ENCODE measurements at regions not wholly inside any gene's neighbourhood (a gene's known extent, or its start where the extent isn't known, plus 50 kb on each side); places are given as distances from the start of the nearest gene placed in this dataset.
"Not testable (repeated sequence)": the region's sequence is repeated elsewhere in the genome, so short reads cannot be mapped to it uniquely, and the experiment has no call there.

GRCh38 chr20:39752262-39752876 lies 790.2 kb downstream of the DHX35 start:
- no peak for DNase-seq (ENCODE audit: extremely low read depth, low read depth, low spot score)

GRCh38 chr20:39751557-39752137 lies 789.5 kb downstream of the DHX35 start:
- DNase-seq (ENCODE audit: extremely low read depth, low read depth, low spot score) = no peak

DNA sequence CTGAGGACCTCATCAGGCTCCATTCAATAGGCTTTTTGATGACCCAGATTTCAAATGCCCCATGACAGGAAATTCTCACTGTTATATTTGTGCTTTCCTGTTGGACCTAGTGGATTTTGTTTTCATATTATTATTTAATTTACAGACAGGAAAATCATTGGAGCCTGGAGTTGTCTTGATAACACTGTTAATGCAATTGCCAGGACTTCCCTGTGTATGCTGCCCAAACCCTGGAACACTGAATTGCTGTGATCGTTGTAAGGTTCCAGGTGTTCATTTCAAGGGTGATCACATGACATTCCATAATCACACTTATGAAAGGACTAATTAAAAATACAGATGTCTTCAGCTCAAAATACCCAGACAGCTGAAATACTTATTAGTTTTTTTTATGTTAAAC lies 783.2 kb downstream of the DHX35 start:
- DNase-seq (ENCODE audit: extremely low read depth, low read depth, low spot score) = no peak

DNA sequence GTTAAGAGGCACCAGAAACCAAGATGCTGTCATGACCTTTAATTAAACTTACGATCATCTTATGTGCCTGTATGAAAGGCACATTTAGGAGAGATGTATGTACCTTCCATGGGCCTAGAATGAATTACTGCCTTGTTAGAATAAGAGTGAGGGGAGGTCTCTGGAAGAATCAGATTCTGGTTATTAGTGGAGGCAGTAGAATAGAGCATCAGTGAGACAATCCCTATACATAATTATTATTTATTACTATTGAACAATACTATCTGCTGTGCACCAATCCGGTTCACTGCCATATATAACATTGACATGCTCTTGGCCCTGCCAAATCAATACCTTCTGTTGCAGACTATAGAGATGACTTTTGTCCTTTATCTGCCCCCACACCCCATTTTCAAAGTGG lies 776.5 kb downstream of the DHX35 start:
- DNase-seq (ENCODE audit: extremely low read depth, low read depth, low spot score) = no peak

DNA sequence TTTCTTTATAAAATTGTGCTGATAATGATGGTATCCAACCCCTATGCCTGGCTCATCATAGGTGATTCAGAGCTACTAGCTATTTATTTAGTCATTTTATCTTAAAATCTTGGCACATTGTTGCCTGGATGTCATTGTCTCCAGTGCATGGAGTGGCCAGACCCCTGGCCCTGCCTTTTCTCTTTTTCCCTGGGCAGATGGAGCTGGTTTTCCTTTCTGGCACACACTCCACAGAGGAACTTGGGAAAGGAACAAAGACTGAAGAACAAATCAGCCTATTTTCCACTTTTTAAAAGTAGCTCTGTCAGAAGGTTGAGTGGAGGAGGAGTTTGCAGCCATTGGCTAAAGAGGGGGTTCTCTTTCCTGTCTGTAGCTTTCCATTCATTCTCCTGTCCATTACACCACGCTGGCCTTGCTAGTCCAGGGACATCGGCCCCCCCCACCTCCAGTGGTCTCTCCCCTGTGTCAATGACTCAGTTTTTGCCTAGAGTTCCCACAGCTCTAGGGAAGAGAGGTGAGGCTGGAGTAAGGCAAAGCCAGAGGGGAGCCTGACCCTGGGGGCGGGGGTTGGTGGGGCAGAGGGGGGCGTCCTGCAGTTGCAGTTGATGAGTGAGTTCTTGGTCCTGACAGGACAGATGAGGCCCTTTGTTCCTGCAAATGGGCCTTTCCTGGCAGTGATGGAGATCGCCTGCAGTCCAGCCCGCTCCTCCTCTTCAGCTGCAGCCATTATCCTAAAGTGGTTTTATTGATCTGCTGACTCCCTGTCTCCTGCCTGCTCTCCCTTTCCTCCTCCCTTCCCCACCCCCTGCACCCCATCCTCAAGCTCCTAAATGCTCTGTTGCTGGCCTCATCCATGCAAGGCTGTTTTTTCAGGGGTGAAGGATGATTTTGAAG lies 774.5 kb downstream of the DHX35 start:
- DNase-seq (ENCODE audit: extremely low read depth, low read depth, low spot score) = no peak

GRCh38 chr20:39725513-39725912 lies 763.4 kb downstream of the DHX35 start:
- not testable (repeated sequence) for DNase-seq (ENCODE audit: extremely low read depth, low read depth, low spot score)

DNA sequence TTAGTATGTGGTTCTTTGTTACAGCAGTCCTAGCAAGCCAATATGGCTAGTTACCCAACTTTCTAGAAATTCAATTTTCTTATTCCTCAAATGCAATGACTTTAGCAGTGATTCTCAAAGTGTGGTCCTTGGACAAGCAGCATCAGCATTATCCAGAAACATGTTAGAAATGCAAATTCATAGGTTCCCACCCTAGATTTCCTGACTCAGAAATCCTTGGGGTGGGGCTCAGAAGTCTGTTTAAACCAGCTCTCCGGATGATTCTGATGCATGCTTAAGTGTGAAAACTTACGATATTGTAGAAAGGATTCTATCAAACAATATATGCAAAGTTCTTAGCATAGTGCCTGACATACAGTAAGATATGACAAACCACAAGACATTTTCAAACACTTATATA lies 757.1 kb downstream of the DHX35 start:
- DNase-seq (ENCODE audit: extremely low read depth, low read depth, low spot score) = no peak

DNA sequence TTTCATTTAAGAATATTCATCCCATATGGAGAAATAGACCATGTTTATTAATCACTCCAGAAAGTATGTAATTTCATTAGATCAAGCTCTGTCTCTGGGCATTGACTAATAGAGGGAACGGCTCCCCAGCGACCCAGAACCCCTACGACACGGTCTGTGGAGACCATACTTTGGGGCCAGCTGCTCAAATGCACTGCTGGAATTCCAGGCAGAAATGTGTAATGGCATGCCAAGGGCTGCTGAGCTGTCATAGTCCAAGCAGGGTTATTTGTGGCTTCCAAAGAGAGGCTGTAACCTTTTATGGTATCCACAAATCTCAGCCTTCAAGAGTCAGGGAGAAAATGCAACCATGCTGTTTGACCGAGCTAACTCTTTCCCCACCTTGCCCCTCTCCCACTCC lies 755.8 kb downstream of the DHX35 start:
- no peak for DNase-seq (ENCODE audit: extremely low read depth, low read depth, low spot score)

GRCh38 chr20:39716796-39717341 lies 754.7 kb downstream of the DHX35 start:
- DNase-seq (ENCODE audit: extremely low read depth, low read depth, low spot score) = no peak

DNA sequence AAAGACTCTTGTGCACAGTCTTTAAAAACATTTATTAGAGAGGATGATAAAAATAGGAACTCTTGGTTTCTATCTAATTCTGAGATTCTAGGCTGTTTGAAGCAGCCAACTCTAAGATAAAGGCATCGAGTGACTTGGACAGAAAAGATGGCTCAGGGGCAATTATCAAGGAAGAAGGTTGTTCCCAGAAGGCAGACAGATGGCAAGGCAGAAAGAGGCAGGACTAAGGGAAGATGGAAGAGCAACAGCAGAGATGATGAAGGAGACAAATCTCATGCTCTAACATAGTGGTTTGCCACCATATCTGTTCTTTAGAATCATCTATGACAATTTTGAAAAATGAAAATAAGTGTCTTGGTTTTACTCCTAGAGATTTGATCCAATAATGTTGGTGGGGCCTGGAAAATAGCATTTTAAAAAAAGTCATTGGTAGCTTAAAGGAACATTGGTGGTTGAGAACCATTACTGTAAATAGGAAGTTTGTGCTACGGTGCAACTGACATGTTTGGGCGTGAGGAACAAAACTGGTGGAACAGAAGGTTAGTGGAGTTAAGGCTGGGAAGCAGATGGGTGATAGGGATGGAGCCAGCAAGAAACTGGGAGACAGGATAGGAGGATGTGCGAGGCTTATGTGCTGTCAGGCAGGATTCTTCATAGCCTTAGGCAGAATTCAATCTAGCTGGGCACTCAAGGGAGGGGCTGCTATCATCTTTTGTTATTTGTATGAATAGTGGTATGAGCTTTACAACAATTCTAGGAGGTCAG lies 751.1 kb downstream of the DHX35 start:
- no peak for DNase-seq (ENCODE audit: extremely low read depth, low read depth, low spot score)

- no peak for DNase-seq (ENCODE audit: extremely low read depth, low read depth, low spot score)
Measured at GRCh38 chr20:39706184-39706663, 744.1 kb downstream of the DHX35 start.

DNA sequence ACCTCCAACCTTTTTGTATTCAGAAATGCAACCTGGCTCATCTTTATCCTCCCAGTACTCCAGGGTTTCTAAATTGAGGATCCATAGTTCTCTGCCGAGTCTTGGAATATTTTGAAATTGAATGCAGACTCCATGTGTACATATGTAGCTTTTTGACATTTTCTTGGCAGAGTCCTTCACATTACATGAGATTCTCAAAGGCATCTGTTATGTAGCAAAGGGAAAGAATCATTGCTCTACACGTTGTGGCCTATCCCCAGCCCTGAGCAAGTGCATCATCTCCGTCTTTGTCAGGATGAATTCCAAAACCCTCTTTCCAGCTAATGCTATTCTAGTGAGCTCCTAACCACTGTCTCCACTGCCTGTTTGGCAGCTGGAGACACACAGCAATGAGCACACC lies 742.9 kb downstream of the DHX35 start:
- no peak for DNase-seq (ENCODE audit: extremely low read depth, low read depth, low spot score)

DNA sequence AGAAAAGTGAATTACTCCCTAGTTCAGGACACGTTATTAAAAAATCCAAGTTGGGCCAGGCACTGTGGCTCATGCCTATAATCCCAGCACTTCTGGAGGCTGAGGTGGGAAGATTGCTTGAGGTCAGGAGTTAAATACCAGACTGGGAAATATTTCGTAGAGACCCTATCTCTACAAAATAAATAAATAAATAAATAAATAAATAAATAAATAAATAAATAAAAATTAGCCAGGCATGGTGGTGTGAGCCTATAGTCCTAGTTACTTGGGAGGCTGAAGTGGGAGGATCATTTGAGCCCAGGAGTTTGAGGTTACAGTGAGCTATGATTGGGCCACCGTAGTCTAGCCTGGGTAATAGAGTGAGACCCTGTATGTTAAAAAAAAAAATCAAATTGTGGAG lies 741.2 kb downstream of the DHX35 start:
- not testable (repeated sequence) for DNase-seq (ENCODE audit: extremely low read depth, low read depth, low spot score)

GRCh38 chr20:39702701-39703349 lies 740.7 kb downstream of the DHX35 start:
- DNase-seq (ENCODE audit: extremely low read depth, low read depth, low spot score) = no peak

DNA sequence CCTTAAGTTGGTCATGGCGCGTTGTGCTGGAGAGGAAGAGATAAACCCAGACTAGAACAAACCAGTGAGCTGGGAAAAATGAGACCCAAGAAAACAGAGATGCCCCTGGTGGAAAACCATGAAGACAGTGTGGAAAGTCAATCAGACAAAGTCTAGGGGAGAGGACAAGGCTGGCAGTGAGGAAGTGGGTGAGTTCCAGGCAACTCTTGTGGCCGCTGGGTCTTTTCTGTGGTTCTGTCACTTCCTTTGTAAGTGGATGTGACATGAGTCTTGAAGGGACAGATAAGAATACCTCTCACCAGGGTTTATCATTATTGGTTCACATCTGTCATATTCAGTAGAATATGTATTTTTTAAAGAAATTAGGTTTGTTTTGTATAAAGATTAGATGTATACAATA lies 738.4 kb downstream of the DHX35 start:
- DNase-seq (ENCODE audit: extremely low read depth, low read depth, low spot score) = no peak

- no peak for DNase-seq (ENCODE audit: extremely low read depth, low read depth, low spot score)
Measured at GRCh38 chr20:39699166-39699725, 737.1 kb downstream of the DHX35 start.

DNA sequence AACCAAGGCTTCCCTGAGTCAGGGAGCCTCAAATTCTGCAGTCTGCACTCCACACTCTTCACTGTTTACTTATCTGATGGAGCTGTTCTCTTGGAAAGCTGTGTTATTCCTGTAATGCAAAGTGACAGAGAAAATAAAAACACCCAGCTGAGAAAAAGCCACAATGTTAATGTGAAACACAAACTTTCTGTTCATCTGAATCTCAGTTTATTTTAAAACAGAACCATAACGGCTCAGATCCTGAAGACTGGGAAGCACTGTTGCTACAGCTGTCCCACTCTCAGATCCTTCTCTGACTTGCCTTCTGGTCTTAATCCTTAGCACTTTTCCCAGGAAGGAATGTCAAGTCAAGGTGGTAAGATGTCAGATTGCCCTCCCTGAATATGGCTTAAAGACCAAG lies 736.6 kb downstream of the DHX35 start:
- no peak for DNase-seq (ENCODE audit: extremely low read depth, low read depth, low spot score)

DNA sequence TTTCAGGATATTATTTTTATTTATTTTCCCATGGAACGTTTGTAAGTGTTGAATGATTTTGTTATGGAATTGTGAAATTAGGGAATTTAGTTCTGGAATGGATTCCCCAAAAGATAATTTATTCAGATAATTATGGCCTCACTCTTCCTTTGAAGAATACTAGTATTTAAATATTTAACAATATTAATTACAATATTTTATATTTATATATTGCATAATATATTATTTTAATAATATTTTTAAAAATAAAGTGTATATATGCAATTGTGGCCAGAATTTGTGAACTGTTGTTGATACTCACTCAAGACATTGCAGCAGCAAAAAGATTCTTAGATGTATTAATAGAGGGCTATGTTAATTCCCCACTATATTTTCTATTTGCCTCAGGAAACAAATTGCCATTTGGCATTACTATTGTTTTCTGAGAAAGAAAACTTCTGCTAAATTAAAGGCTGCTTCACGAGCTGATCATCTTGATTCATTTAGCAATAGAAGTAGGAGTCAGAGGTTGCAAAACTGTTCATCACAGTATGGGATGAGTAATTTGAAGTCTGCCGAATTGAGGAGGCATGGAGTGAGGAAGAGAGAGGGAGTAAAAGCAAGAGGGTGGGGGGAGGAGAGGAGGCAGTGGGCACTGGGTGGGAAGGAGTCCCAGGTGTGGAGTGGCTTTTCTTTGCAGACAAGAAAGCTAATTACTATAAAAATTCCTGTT lies 729.2 kb downstream of the DHX35 start:
- DNase-seq (ENCODE audit: extremely low read depth, low read depth, low spot score) = no peak

DNA sequence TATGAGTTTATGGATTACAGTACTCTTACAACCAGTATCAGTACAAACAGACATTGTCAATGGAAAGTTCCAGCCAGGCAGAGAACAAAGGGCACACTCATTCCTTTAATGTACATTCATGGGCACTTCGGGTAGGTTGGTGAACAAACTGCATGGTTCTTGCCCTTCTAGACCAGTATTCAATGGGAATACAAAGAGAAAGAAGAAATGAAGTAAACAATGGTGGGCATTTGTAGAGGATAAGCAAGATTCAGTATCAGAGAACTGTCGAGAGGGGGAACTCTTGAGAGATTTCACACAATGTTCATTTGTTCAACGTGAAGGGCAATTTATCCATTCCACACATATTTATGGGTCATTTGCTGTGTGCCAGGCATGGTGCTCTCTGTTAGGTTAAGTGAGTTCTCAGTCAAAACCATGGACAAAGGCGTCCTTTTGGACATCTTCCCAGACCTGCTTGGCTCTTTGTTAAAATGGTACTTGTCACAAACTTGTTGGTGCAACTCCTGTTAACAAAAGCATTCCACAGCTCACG lies 714.8 kb downstream of the DHX35 start:
- DNase-seq (ENCODE audit: extremely low read depth, low read depth, low spot score) = no peak
